ENCODE measurements at regions not wholly inside any gene's neighbourhood (a gene's known extent, or its start where the extent isn't known, plus 50 kb on each side); places are given as distances from the start of the nearest gene placed in this dataset.
"Not testable (repeated sequence)": the region's sequence is repeated elsewhere in the genome, so short reads cannot be mapped to it uniquely, and the experiment has no call there.

GRCh38 chr2:212791569-212791968 is 253.0 kb upstream of the ERBB4 start:
- H3K27ac ChIP-seq: no peak overlapping the region
- no peak for DNase-seq (ENCODE audit: low spot score)
- ChIA-PET POLR2A (ENCODE audit: low non-redundant PET) (no interaction called here), CTCF (no interaction called here)
- TF ChIP-seq CTCF (conservative IDR thresholded peaks at IDR 0.05; ENCODE audit: low read depth): no peak

DNA sequence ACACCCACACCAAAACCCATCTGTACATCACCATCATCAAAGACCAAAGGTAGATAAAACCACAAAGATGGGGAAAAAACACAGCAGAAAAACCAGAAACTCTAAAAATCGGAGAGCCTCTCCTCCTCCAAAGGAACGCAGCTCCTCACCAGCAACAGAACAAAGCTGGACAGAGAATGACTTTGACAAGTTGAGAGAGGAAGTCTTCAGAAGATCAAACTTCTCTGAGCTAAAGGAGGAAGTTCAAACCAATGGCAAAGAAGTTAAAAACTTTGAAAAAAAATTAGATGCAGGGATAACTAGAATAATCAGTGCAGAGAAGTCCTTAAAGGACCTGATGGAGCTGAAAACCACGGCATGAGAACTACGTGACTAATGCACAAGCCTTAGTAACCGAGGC is 247.5 kb upstream of the ERBB4 start:
- POLR2A ChIA-PET (ENCODE audit: low non-redundant PET); CTCF ChIA-PET; H3K27ac ChIP-seq; DNase-seq (ENCODE audit: low spot score): not testable (repeated sequence)

GRCh38 chr2:212777020-212777491 is 238.5 kb upstream of the ERBB4 start:
- POLR2A ChIA-PET (ENCODE audit: low non-redundant PET): no interaction called here
- peak; percentile 30 for DNase-seq (ENCODE audit: low spot score)
- TF ChIP-seq CTCF (conservative IDR thresholded peaks at IDR 0.05; ENCODE audit: low read depth): peak; percentile 74
- CTCF ChIA-PET: interaction anchor here (0.6 to 1.6 kb wide), 8 partner anchors 79 to 465 kb away, joined by 3 to 8 read pairs (median 4); no protein-coding TSS in a partner anchor
- no peak overlapping the region for H3K27ac ChIP-seq

- POLR2A ChIA-PET (ENCODE audit: low non-redundant PET): no interaction called here
These were observed 235.3 kb upstream of the ERBB4 start for GRCh38 chr2:212773808-212774339.

DNA sequence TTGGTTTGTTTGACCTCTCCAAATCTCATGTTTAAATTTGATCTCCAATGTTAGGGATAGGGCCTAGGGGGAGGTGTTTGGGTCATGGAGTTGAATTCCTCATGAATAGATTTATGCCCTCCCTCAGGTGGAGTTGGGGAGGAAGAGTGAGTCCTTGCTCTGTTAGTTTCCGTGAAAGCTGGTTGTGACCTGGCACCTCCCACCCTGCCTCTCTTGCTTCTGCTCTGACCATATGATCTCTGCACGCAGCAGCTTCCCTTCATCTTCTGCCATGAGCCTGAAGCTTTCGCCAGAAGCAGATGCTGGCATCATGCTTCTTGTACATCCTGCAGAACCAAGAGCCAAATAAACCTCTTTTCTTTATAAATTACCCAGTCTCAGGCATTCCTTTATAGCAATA is 231.6 kb upstream of the ERBB4 start:
- CTCF ChIA-PET: no interaction called here
- no peak for TF ChIP-seq CTCF (conservative IDR thresholded peaks at IDR 0.05; ENCODE audit: low read depth)
- no peak for DNase-seq (ENCODE audit: low spot score)
- POLR2A ChIA-PET (ENCODE audit: low non-redundant PET): no interaction called here
- H3K27ac ChIP-seq: no peak overlapping the region

More at GRCh38 chr2:212773808-212774339, 235.3 kb upstream of the ERBB4 start:
- H3K27ac ChIP-seq: no peak overlapping the region
- no peak for DNase-seq (ENCODE audit: low spot score)
- CTCF ChIA-PET: interaction anchor here (0.6 to 2.1 kb wide), 3 partner anchors 216 to 411 kb away, joined by 3 to 6 read pairs (median 4); no protein-coding TSS in a partner anchor
- TF ChIP-seq CTCF (conservative IDR thresholded peaks at IDR 0.05; ENCODE audit: low read depth): no peak

DNA sequence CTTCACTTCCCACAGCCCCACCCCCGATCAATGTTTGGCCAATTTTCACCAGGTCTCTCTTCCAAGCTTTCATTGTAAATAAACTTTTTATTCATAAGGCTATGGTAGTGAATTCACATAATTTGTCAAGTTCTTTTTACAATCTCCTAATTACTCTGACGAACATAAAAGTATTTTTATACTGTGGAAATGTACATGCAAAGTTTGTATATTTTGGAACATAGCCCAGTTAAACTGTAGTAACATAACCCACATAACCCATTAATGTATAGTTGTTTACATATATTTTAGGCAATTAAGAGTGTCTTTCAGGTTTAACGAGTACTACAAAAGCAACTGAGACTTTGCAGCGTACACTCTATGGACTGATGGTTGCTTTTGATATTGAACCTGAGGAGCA is 228.3 kb upstream of the ERBB4 start:
- TF ChIP-seq CTCF (conservative IDR thresholded peaks at IDR 0.05; ENCODE audit: low read depth): no peak
- DNase-seq (ENCODE audit: low spot score): no peak
- no peak overlapping the region for H3K27ac ChIP-seq
- ChIA-PET POLR2A (ENCODE audit: low non-redundant PET) (no interaction called here), CTCF (interaction anchor here (0.8 kb wide), 1 partner anchor 97 kb away, joined by 3 read pairs; no protein-coding TSS in a partner anchor)

GRCh38 chr2:212752730-212753351 is 214.2 kb upstream of the ERBB4 start:
- no peak overlapping the region for H3K27ac ChIP-seq
- ChIA-PET CTCF (no interaction called here), POLR2A (ENCODE audit: low non-redundant PET) (no interaction called here)
- no peak for TF ChIP-seq CTCF (conservative IDR thresholded peaks at IDR 0.05; ENCODE audit: low read depth)
- DNase-seq (ENCODE audit: low spot score): no peak

Measured in RWPE1 (cell line).